Endothelial cell of umbilical vein (primary cell): ENCODE measurements at regions not wholly inside any gene's neighbourhood (a gene's known extent, or its start where the extent isn't known, plus 50 kb on each side); places are given as distances from the start of the nearest gene placed in this dataset.

Experiments used
- BruUV-seq: library from RNA; stranded (reverse); fragments of 400-500 nt; replicated peaks from 2 replicates; lab custom pipeline; 2021; lab: Mats Ljungman, UMichigan
- CTCF ChIA-PET: fragments of 300-600, 350-600 bp; sonication (Branson Sonifier 250); formaldehyde crosslinking; loops from one replicate; lab custom pipeline; 2021; ENCODE audit warnings: antibody characterized with exemption, inconsistent platforms; lab: Charles Lee
- POLR2A ChIA-PET: fragments of 300-600, 350-600 bp; sonication (Branson Sonifier 250); formaldehyde crosslinking; loops from one replicate; lab custom pipeline; 2021; ENCODE audit warnings: antibody characterized with exemption, inconsistent platforms; lab: Charles Lee
- DNase-seq: peaks from one replicate; pipeline ENCODE4 v3.0.0-alpha.2; 2011; ENCODE audit warnings: low read depth, low spot score
- FAIRE-seq: peaks from 2 replicates; lab custom pipeline; 2011; peaks lifted over from hg19 to GRCh38; lab: Jason Lieb, UNC
- H2AFZ ChIP-seq: 2 replicates; pipeline ENCODE4 v1.6.0; 2012; ENCODE audit warnings: low read depth, low read length, control low read depth, inconsistent platforms
- H3K27ac ChIP-seq: 2 replicates; pipeline ENCODE4 v1.5.1; 2011; ENCODE audit warnings: low read depth, mild to moderate bottlenecking, control low read depth, low read length, moderate library complexity; ENCODE audit not compliant: insufficient read depth
- H3K27me3 ChIP-seq, 2 experiments: 2 replicates each; pipeline versions ENCODE4 v1.6.0 to v1.6.1; 2011; ENCODE audit warnings: low read length in 2 of 2, mixed read lengths in 1 of 2; ENCODE audit not compliant: control insufficient read depth in 2 of 2, insufficient read depth in 2 of 2
- H3K36me3 ChIP-seq, 2 experiments: 2 replicates in 1 of 2; 3 replicates in 1 of 2; pipeline ENCODE4 v1.5.1; 2011; ENCODE audit warnings: low read length in 2 of 2, mild to moderate bottlenecking in 1 of 2, moderate library complexity in 1 of 2; ENCODE audit not compliant: control insufficient read depth in 2 of 2, insufficient read depth in 2 of 2; ENCODE audit errors: extremely low read depth in 1 of 2
- H3K4me1 ChIP-seq: 3 replicates; pipeline ENCODE4 v1.5.1; 2011; ENCODE audit warnings: mild to moderate bottlenecking, low read length; ENCODE audit not compliant: control insufficient read depth, insufficient read depth; ENCODE audit errors: extremely low read depth
- H3K4me2 ChIP-seq: 2 replicates; pipeline ENCODE4 v1.6.1; 2011; ENCODE audit warnings: low read length, control low read depth, mixed read lengths; ENCODE audit not compliant: insufficient read depth
- H3K4me3 ChIP-seq, 3 experiments: fragments of 200-600 bp in 1 of 3; sonication (generic), shearing (Covaris generic) in 1 of 3; replicated peaks in 1 of 3; 2 replicates each; pipeline ENCODE4 v1.5.1; 2011 to 2016; ENCODE audit warnings: control low read depth in 3 of 3, low read length in 3 of 3, mild to moderate bottlenecking in 2 of 3, inconsistent platforms in 1 of 3, low read depth in 1 of 3, moderate library complexity in 1 of 3; ENCODE audit not compliant: insufficient read depth in 1 of 3
- H3K79me2 ChIP-seq: 2 replicates; pipeline ENCODE4 v1.6.0; 2012; ENCODE audit warnings: low read length, inconsistent platforms; ENCODE audit not compliant: control insufficient read depth, insufficient read depth
- H3K9ac ChIP-seq: replicated peaks from 2 replicates; pipeline ENCODE3; 2011; ENCODE audit warnings: low read length, control low read depth; ENCODE audit not compliant: insufficient read depth; ENCODE audit errors: extremely low read depth
- H3K9me1 ChIP-seq: replicated peaks from 3 replicates; pipeline ENCODE4 v1.6.0; 2011; ENCODE audit warnings: mild to moderate bottlenecking, low read length; ENCODE audit not compliant: control insufficient read depth, insufficient read depth; ENCODE audit errors: extremely low read depth
- H3K9me3 ChIP-seq: replicated peaks from 2 replicates; pipeline ENCODE4 v1.5.1; 2012; ENCODE audit warnings: low read length, inconsistent platforms; ENCODE audit not compliant: control insufficient read depth, insufficient read depth
- H4K20me1 ChIP-seq: replicated peaks from 2 replicates; pipeline ENCODE3; 2011; ENCODE audit warnings: mild to moderate bottlenecking, low read length; ENCODE audit not compliant: control insufficient read depth, insufficient read depth; ENCODE audit errors: extremely low read depth
- CTCF ChIP-seq, 2 donors: IDR thresholded peaks; 1 replicate in 1 of 2; 2 replicates in 1 of 2; pipeline ENCODE4 v1.5.1; 2011; ENCODE audit warnings: low read length in 2 of 2, mild to moderate bottlenecking in 2 of 2, moderate library complexity in 2 of 2, control low read depth in 1 of 2, inconsistent platforms in 1 of 2, low read depth in 1 of 2; ENCODE audit not compliant: insufficient read depth in 1 of 2; ENCODE audit errors: extremely low read depth in 1 of 2
- EZH2 ChIP-seq: IDR thresholded peaks from 2 replicates; pipeline ENCODE4 v1.6.1; 2012; ENCODE audit warnings: borderline replicate concordance, low read depth, mild to moderate bottlenecking, moderate library complexity, low read length, inconsistent platforms; ENCODE audit not compliant: severe bottlenecking
- FOS ChIP-seq: IDR thresholded peaks from 2 replicates; pipeline ENCODE4 v1.6.1; 2011; ENCODE audit warnings: mild to moderate bottlenecking, low read length, moderate library complexity, borderline replicate concordance; ENCODE audit not compliant: insufficient read depth
- GATA2 ChIP-seq: IDR thresholded peaks from 2 replicates; pipeline ENCODE4 v1.7.0; 2011; ENCODE audit warnings: low read depth, mild to moderate bottlenecking, moderate library complexity, mixed read lengths, low read length; ENCODE audit not compliant: insufficient read length, insufficient read depth
- JUN ChIP-seq: IDR thresholded peaks from 2 replicates; pipeline ENCODE4 v1.6.1; 2011; ENCODE audit warnings: borderline replicate concordance, low read depth; ENCODE audit not compliant: insufficient read length, insufficient read depth
- MYC ChIP-seq: IDR thresholded peaks from one replicate; pipeline ENCODE4 v1.6.1; 2011; ENCODE audit warnings: mild to moderate bottlenecking, low read depth, low read length
- POLR2A ChIP-seq: IDR thresholded peaks from 2 replicates; pipeline ENCODE4 v1.6.1; 2012; ENCODE audit warnings: low read depth, mild to moderate bottlenecking, control low read depth, low read length
- POLR2AphosphoS5 ChIP-seq: IDR thresholded peaks from 2 replicates; pipeline ENCODE4 v1.6.1; 2012; ENCODE audit warnings: low read depth, mild to moderate bottlenecking, control low read depth, low read length, moderate library complexity; ENCODE audit not compliant: insufficient read depth
- dilution Hi-C: fragments of 300-500 bp; cut with MboI; formaldehyde crosslinking; loops from one replicate; pipeline ENCODE4 v1.15.0; 2019; ENCODE audit warnings: low sequenced_read_pairs; ENCODE audit not compliant: extremely low pct_ligation_motif_present
- intact Hi-C: fragments of 100-400 bp; cut with micrococcal nuclease; formaldehyde crosslinking; loops from one replicate; pipeline ENCODE4 v1.10.0; 2022
- TF ChIP-seq, protein P1 (sequence below): IDR thresholded peaks from 2 replicates; pipeline ENCODE4 v1.6.1; 2011; ENCODE audit not compliant: insufficient read depth, insufficient read length

GRCh38 chr1:23625459-23625858, 66.1 kb upstream of the RPL11 start:
- CTCF ChIA-PET, result no interaction called here
- no peaks in the 10 kb centered on the region for H3K9me3 ChIP-seq
- no TSS peak for BruUV-seq
- dilution Hi-C loops, result no loop called here
- H3K4me3 ChIP-seq, result no peak overlapping the region
- no peaks in the 10 kb centered on the region for H3K4me1 ChIP-seq
- intact Hi-C loops, result no loop called here
- peaks cover 8 to 13% of the 10 kb centered on the region in 2 experiments for H3K27me3 ChIP-seq
- H3K27ac ChIP-seq, result no peak overlapping the region
- H3K36me3 ChIP-seq, result no peaks in the 10 kb centered on the region
- no peak overlapping the region for H3K4me2 ChIP-seq
- POLR2A ChIA-PET, result no interaction called here
- no peaks in the 10 kb centered on the region for H3K9me1 ChIP-seq
- no peak overlapping the region for H2AFZ ChIP-seq
- DNase-seq, result no peak
- FAIRE-seq, result no peak
- TF ChIP-seq FOS, result no peak
- TF ChIP-seq GATA2, result no peak
- TF ChIP-seq MYC, result no peak
- no peak for TF ChIP-seq POLR2AphosphoS5
- no peak for TF ChIP-seq EZH2
- TF ChIP-seq, protein P1, sequence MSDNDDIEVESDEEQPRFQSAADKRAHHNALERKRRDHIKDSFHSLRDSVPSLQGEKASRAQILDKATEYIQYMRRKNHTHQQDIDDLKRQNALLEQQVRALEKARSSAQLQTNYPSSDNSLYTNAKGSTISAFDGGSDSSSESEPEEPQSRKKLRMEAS, result no peak
- TF ChIP-seq POLR2A, result no peak
- no peak overlapping the region for H3K9ac ChIP-seq
- no peaks in the 10 kb centered on the region for H4K20me1 ChIP-seq
- no peaks in the 10 kb centered on the region for H3K79me2 ChIP-seq

- H4K20me1 ChIP-seq, result no peaks in the 10 kb centered on the region
- H3K79me2 ChIP-seq, result no peaks in the 10 kb centered on the region
- intact Hi-C loops, result no loop called here
- H3K4me2 ChIP-seq, result no peak overlapping the region
- H3K4me3 ChIP-seq, result no peak overlapping the region
- dilution Hi-C loops, result no loop called here
- H3K36me3 ChIP-seq, result no peaks in the 10 kb centered on the region
- no peaks in the 10 kb centered on the region for H3K9me3 ChIP-seq
- POLR2A ChIA-PET, result no interaction called here
- FAIRE-seq (no peak), DNase-seq (no peak)
- no TSS peak for BruUV-seq
- no peak overlapping the region for H3K9ac ChIP-seq
- H2AFZ ChIP-seq, result no peak overlapping the region
- H3K4me1 ChIP-seq, result peaks cover 4% of the 10 kb centered on the region
- peaks cover 16 to 23% of the 10 kb centered on the region in 2 experiments for H3K27me3 ChIP-seq
- H3K9me1 ChIP-seq, result no peaks in the 10 kb centered on the region
- CTCF ChIA-PET, result interaction anchor here (1.2 kb wide), 1 partner anchor 70 kb away, joined by 3 read pairs; no protein-coding TSS in a partner anchor
- H3K27ac ChIP-seq, result no peak overlapping the region
- no peak for TF ChIP-seq POLR2AphosphoS5
- no peak for TF ChIP-seq GATA2
- no peak for TF ChIP-seq CTCF (IDR thresholded peaks at IDR 0.05; ENCODE audit: extremely low read depth in 1 of 2, insufficient read depth in 1 of 2, low read depth in 1 of 2, low read length in 2 of 2)
- TF ChIP-seq, protein P1, result no peak
- TF ChIP-seq FOS, result no peak
- no peak for TF ChIP-seq POLR2A
- no peak for TF ChIP-seq JUN
- TF ChIP-seq MYC, result no peak
- TF ChIP-seq EZH2, result no peak
Measured at GRCh38 chr1:23624440-23624839, 65.1 kb upstream of the ID3 start.
